ENCODE measurements at regions not wholly inside any gene's neighbourhood (a gene's known extent, or its start where the extent isn't known, plus 50 kb on each side); places are given as distances from the start of the nearest gene placed in this dataset.

DNA sequence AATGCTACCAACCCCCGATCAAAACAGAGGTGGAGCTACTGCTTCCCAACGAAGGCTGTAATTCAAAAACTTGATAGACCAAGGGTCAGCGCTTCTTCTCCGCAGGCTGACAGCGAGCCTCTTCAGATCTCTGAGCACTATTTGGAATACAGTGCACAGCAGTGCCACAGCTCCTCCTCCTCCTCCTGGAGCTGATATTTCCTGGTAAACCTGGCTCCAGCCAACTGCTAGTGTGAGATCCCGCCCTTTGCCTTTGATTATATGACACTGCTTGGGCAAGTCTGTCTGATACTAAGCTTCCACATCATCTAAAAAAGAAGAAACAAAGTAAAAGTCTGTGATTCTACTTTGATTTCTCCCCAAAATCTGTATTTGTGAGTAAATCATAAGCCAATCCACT, 710.5 kb downstream of the DACH1 start:
- TF ChIP-seq EP300 (IDR thresholded peaks at IDR 0.05), result no peak
- TF ChIP-seq, protein P1, sequence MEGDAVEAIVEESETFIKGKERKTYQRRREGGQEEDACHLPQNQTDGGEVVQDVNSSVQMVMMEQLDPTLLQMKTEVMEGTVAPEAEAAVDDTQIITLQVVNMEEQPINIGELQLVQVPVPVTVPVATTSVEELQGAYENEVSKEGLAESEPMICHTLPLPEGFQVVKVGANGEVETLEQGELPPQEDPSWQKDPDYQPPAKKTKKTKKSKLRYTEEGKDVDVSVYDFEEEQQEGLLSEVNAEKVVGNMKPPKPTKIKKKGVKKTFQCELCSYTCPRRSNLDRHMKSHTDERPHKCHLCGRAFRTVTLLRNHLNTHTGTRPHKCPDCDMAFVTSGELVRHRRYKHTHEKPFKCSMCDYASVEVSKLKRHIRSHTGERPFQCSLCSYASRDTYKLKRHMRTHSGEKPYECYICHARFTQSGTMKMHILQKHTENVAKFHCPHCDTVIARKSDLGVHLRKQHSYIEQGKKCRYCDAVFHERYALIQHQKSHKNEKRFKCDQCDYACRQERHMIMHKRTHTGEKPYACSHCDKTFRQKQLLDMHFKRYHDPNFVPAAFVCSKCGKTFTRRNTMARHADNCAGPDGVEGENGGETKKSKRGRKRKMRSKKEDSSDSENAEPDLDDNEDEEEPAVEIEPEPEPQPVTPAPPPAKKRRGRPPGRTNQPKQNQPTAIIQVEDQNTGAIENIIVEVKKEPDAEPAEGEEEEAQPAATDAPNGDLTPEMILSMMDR (IDR thresholded peaks at IDR 0.05), result no peak
- no peak for TF ChIP-seq POLR2A (IDR thresholded peaks at IDR 0.05)
- no peak for DNase-seq
- no peak overlapping the region for H3K27ac ChIP-seq
- no peaks in the 10 kb centered on the region for H3K9me3 ChIP-seq
- intact Hi-C loops (cut with DNase I), result no loop called here
- no peaks in the 10 kb centered on the region for H3K4me1 ChIP-seq (ENCODE audit: insufficient read depth)
- no peaks in the 10 kb centered on the region for H3K27me3 ChIP-seq
- H3K4me3 ChIP-seq, result no peak overlapping the region
- WGBS, 3 donors, result 74 to 82% (median 82%) methylated on average over 6 of the region's 6 CpGs
- no peaks in the 10 kb centered on the region for H3K36me3 ChIP-seq

DNA sequence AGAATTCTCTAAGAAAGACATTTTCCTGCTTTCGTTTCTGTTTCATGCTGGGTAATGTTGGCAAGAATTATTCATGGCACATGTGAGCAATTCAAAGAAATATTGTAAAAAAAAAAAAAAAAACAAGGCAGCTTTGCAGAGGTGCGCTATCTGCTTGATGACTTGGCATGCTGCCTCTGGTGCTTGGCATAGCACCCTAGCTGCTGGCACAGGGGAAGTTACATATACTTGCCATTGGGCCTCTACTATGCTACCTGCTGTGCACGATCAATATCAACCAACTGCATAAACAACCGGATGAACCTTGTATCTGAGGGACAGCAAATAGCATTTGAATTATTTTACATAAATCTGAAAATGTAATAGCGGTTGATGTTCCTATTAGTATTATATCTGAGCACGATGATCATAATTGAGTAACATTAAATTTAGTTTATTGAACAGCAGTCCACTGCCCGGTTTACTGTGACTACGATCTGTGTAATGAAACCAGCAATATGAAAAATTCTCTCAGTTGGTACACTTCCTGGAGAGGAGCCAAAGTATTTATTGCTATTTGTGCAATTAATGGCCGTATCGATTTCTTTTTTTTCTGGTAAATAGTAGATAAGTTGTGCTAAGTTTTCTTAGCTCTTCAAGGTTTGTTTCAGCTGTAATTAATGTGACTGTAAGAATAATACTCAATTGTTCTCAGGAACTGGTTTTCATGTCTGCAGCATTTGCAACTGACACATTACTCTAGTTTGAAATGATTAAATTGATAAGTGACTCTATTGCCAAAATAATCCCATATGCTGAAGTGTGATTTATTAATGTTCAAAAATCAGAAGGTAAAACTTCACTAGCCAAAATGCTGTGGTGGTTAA, 717.3 kb downstream of the DACH1 start:
- 80 to 86% (median 82%) methylated on average over 10 of the region's 10 CpGs for WGBS, 3 donors
- no peaks in the 10 kb centered on the region for H3K4me1 ChIP-seq (ENCODE audit: insufficient read depth)
- H3K9me3 ChIP-seq, result no peaks in the 10 kb centered on the region
- H3K27ac ChIP-seq, result no peak overlapping the region
- TF ChIP-seq POLR2A (IDR thresholded peaks at IDR 0.05) (no peak), EP300 (IDR thresholded peaks at IDR 0.05) (no peak)
- TF ChIP-seq, protein P1 (IDR thresholded peaks at IDR 0.05), result no peak
- H3K27me3 ChIP-seq, result no peaks in the 10 kb centered on the region
- H3K36me3 ChIP-seq, result no peaks in the 10 kb centered on the region
- H3K4me3 ChIP-seq, result no peak overlapping the region
- intact Hi-C loops (cut with DNase I), result no loop called here
- no peak for DNase-seq

DNA sequence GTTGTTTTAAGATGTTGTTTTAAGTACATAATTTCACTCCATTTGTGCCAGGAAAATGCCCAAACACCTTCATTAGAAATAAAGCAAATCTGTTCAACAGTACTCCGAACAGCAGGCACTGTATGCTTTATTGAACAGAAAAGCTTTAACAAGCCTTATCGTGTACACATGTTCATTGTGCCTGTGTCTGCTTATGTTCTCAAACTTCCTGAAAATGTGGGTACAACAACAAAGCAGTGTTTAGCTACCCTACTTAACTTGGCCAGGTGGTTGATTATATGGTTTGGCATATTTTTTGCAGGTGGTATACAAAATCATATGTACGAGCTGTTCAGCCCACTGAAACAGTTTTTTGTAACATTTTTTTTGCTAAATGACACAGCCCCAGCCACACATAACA, 718.0 kb downstream of the DACH1 start:
- Histone ChIP-seq H3K36me3 (no peaks in the 10 kb centered on the region), H3K4me1 (ENCODE audit: insufficient read depth) (no peaks in the 10 kb centered on the region), H3K27ac (no peak overlapping the region), H3K27me3 (no peaks in the 10 kb centered on the region), H3K4me3 (no peak overlapping the region), H3K9me3 (no peaks in the 10 kb centered on the region)
- intact Hi-C loops (cut with DNase I), result no loop called here
- no peak for DNase-seq
- 56 to 76% (median 63%) methylated on average over 3 of the region's 3 CpGs for WGBS, 3 donors
- TF ChIP-seq EP300 (IDR thresholded peaks at IDR 0.05) (no peak), POLR2A (IDR thresholded peaks at IDR 0.05) (no peak)
- TF ChIP-seq, protein P1 (IDR thresholded peaks at IDR 0.05), result no peak

DNA sequence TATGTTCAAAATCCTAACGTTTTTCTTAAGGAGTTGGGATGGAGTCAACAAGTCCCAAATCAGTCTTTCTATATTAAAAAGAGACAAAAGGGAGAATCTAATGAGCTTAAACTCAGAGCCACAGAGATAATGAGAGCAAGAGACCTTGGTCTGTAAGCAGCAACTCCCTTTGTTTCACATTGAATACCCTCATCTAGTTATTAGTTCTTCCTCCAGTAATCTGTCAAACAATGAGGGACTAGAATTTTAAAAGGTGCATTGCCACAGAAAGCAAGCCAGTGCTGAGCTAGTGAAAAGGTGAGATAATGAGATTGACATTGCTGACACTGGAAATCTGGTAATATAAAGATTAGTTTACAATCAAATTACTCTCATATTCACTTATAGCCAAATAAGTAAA, 718.6 kb downstream of the DACH1 start:
- intact Hi-C loops (cut with DNase I), result no loop called here
- H3K27ac ChIP-seq, result no peak overlapping the region
- no peaks in the 10 kb centered on the region for H3K36me3 ChIP-seq

More for the DNA sequence above, 718.6 kb downstream of the DACH1 start:
- Histone ChIP-seq H3K4me3 (no peak overlapping the region), H3K27me3 (no peaks in the 10 kb centered on the region), H3K4me1 (ENCODE audit: insufficient read depth) (no peaks in the 10 kb centered on the region), H3K9me3 (no peaks in the 10 kb centered on the region)
- WGBS, 3 donors, result 3 to 13% (median 4%) methylated on average over 1 of the region's 1 CpG
- no peak for DNase-seq
- TF ChIP-seq POLR2A (IDR thresholded peaks at IDR 0.05) (no peak), EP300 (IDR thresholded peaks at IDR 0.05) (no peak)
- TF ChIP-seq, protein P1 (IDR thresholded peaks at IDR 0.05), result no peak

Measured in ovary (tissue), 7 donors.